Endothelial cell of umbilical vein (primary cell): ENCODE measurements at regions not wholly inside any gene's neighbourhood (a gene's known extent, or its start where the extent isn't known, plus 50 kb on each side); places are given as distances from the start of the nearest gene placed in this dataset.

Source experiments
- BruUV-seq: library from RNA; stranded (reverse); fragments of 400-500 nt; replicated peaks from 2 replicates; lab custom pipeline; 2021; lab: Mats Ljungman, UMichigan
- CTCF ChIA-PET: fragments of 300-600, 350-600 bp; sonication (Branson Sonifier 250); formaldehyde crosslinking; loops from one replicate; lab custom pipeline; 2021; ENCODE audit warnings: antibody characterized with exemption, inconsistent platforms; lab: Charles Lee
- POLR2A ChIA-PET: fragments of 300-600, 350-600 bp; sonication (Branson Sonifier 250); formaldehyde crosslinking; loops from one replicate; lab custom pipeline; 2021; ENCODE audit warnings: antibody characterized with exemption, inconsistent platforms; lab: Charles Lee
- DNase-seq: peaks from one replicate; pipeline ENCODE4 v3.0.0-alpha.2; 2011; ENCODE audit warnings: low read depth, low spot score
- FAIRE-seq: peaks from 2 replicates; lab custom pipeline; 2011; peaks lifted over from hg19 to GRCh38; lab: Jason Lieb, UNC
- H2AFZ ChIP-seq: 2 replicates; pipeline ENCODE4 v1.6.0; 2012; ENCODE audit warnings: low read depth, low read length, control low read depth, inconsistent platforms
- H3K27ac ChIP-seq: 2 replicates; pipeline ENCODE4 v1.5.1; 2011; ENCODE audit warnings: low read depth, mild to moderate bottlenecking, control low read depth, low read length, moderate library complexity; ENCODE audit not compliant: insufficient read depth
- H3K27me3 ChIP-seq, 2 experiments: 2 replicates each; pipeline versions ENCODE4 v1.6.0 to v1.6.1; 2011; ENCODE audit warnings: low read length in 2 of 2, mixed read lengths in 1 of 2; ENCODE audit not compliant: control insufficient read depth in 2 of 2, insufficient read depth in 2 of 2
- H3K36me3 ChIP-seq, 2 experiments: 2 replicates in 1 of 2; 3 replicates in 1 of 2; pipeline ENCODE4 v1.5.1; 2011; ENCODE audit warnings: low read length in 2 of 2, mild to moderate bottlenecking in 1 of 2, moderate library complexity in 1 of 2; ENCODE audit not compliant: control insufficient read depth in 2 of 2, insufficient read depth in 2 of 2; ENCODE audit errors: extremely low read depth in 1 of 2
- H3K4me1 ChIP-seq: 3 replicates; pipeline ENCODE4 v1.5.1; 2011; ENCODE audit warnings: mild to moderate bottlenecking, low read length; ENCODE audit not compliant: control insufficient read depth, insufficient read depth; ENCODE audit errors: extremely low read depth
- H3K4me2 ChIP-seq: 2 replicates; pipeline ENCODE4 v1.6.1; 2011; ENCODE audit warnings: low read length, control low read depth, mixed read lengths; ENCODE audit not compliant: insufficient read depth
- H3K4me3 ChIP-seq, 3 experiments: fragments of 200-600 bp in 1 of 3; sonication (generic), shearing (Covaris generic) in 1 of 3; replicated peaks in 1 of 3; 2 replicates each; pipeline ENCODE4 v1.5.1; 2011 to 2016; ENCODE audit warnings: control low read depth in 3 of 3, low read length in 3 of 3, mild to moderate bottlenecking in 2 of 3, inconsistent platforms in 1 of 3, low read depth in 1 of 3, moderate library complexity in 1 of 3; ENCODE audit not compliant: insufficient read depth in 1 of 3
- H3K79me2 ChIP-seq: 2 replicates; pipeline ENCODE4 v1.6.0; 2012; ENCODE audit warnings: low read length, inconsistent platforms; ENCODE audit not compliant: control insufficient read depth, insufficient read depth
- H3K9ac ChIP-seq: replicated peaks from 2 replicates; pipeline ENCODE3; 2011; ENCODE audit warnings: low read length, control low read depth; ENCODE audit not compliant: insufficient read depth; ENCODE audit errors: extremely low read depth
- H3K9me1 ChIP-seq: replicated peaks from 3 replicates; pipeline ENCODE4 v1.6.0; 2011; ENCODE audit warnings: mild to moderate bottlenecking, low read length; ENCODE audit not compliant: control insufficient read depth, insufficient read depth; ENCODE audit errors: extremely low read depth
- H3K9me3 ChIP-seq: replicated peaks from 2 replicates; pipeline ENCODE4 v1.5.1; 2012; ENCODE audit warnings: low read length, inconsistent platforms; ENCODE audit not compliant: control insufficient read depth, insufficient read depth
- H4K20me1 ChIP-seq: replicated peaks from 2 replicates; pipeline ENCODE3; 2011; ENCODE audit warnings: mild to moderate bottlenecking, low read length; ENCODE audit not compliant: control insufficient read depth, insufficient read depth; ENCODE audit errors: extremely low read depth
- CTCF ChIP-seq, 2 donors: IDR thresholded peaks; 1 replicate in 1 of 2; 2 replicates in 1 of 2; pipeline ENCODE4 v1.5.1; 2011; ENCODE audit warnings: low read length in 2 of 2, mild to moderate bottlenecking in 2 of 2, moderate library complexity in 2 of 2, control low read depth in 1 of 2, inconsistent platforms in 1 of 2, low read depth in 1 of 2; ENCODE audit not compliant: insufficient read depth in 1 of 2; ENCODE audit errors: extremely low read depth in 1 of 2
- EZH2 ChIP-seq: IDR thresholded peaks from 2 replicates; pipeline ENCODE4 v1.6.1; 2012; ENCODE audit warnings: borderline replicate concordance, low read depth, mild to moderate bottlenecking, moderate library complexity, low read length, inconsistent platforms; ENCODE audit not compliant: severe bottlenecking
- FOS ChIP-seq: IDR thresholded peaks from 2 replicates; pipeline ENCODE4 v1.6.1; 2011; ENCODE audit warnings: mild to moderate bottlenecking, low read length, moderate library complexity, borderline replicate concordance; ENCODE audit not compliant: insufficient read depth
- GATA2 ChIP-seq: IDR thresholded peaks from 2 replicates; pipeline ENCODE4 v1.7.0; 2011; ENCODE audit warnings: low read depth, mild to moderate bottlenecking, moderate library complexity, mixed read lengths, low read length; ENCODE audit not compliant: insufficient read length, insufficient read depth
- JUN ChIP-seq: IDR thresholded peaks from 2 replicates; pipeline ENCODE4 v1.6.1; 2011; ENCODE audit warnings: borderline replicate concordance, low read depth; ENCODE audit not compliant: insufficient read length, insufficient read depth
- MAX ChIP-seq: IDR thresholded peaks from 2 replicates; pipeline ENCODE4 v1.6.1; 2011; ENCODE audit not compliant: insufficient read depth, insufficient read length
- MYC ChIP-seq: IDR thresholded peaks from one replicate; pipeline ENCODE4 v1.6.1; 2011; ENCODE audit warnings: mild to moderate bottlenecking, low read depth, low read length
- POLR2A ChIP-seq: IDR thresholded peaks from 2 replicates; pipeline ENCODE4 v1.6.1; 2012; ENCODE audit warnings: low read depth, mild to moderate bottlenecking, control low read depth, low read length
- POLR2AphosphoS5 ChIP-seq: IDR thresholded peaks from 2 replicates; pipeline ENCODE4 v1.6.1; 2012; ENCODE audit warnings: low read depth, mild to moderate bottlenecking, control low read depth, low read length, moderate library complexity; ENCODE audit not compliant: insufficient read depth
- dilution Hi-C: fragments of 300-500 bp; cut with MboI; formaldehyde crosslinking; loops from one replicate; pipeline ENCODE4 v1.15.0; 2019; ENCODE audit warnings: low sequenced_read_pairs; ENCODE audit not compliant: extremely low pct_ligation_motif_present
- intact Hi-C: fragments of 100-400 bp; cut with micrococcal nuclease; formaldehyde crosslinking; loops from one replicate; pipeline ENCODE4 v1.10.0; 2022

- POLR2A ChIA-PET = no interaction called here
- TF ChIP-seq FOS (no peak), CTCF (IDR thresholded peaks at IDR 0.05; ENCODE audit: extremely low read depth in 1 of 2, insufficient read depth in 1 of 2, low read depth in 1 of 2, low read length in 2 of 2) (no peak), POLR2AphosphoS5 (no peak), EZH2 (no peak), MAX (no peak), GATA2 (no peak), MYC (no peak), JUN (no peak), POLR2A (no peak)
These were observed 129.5 kb downstream of the MSTN start for GRCh38 chr2:189933041-189933440.

More at GRCh38 chr2:189933041-189933440, 129.5 kb downstream of the MSTN start:
- Histone ChIP-seq H3K9me1 (no peaks in the 10 kb centered on the region), H3K79me2 (no peaks in the 10 kb centered on the region), H3K4me3 (no peak overlapping the region), H3K36me3 (no peaks in the 10 kb centered on the region), H4K20me1 (no peaks in the 10 kb centered on the region), H2AFZ (no peak overlapping the region), H3K27me3 (no peaks in the 10 kb centered on the region), H3K9ac (no peak overlapping the region), H3K9me3 (no peaks in the 10 kb centered on the region), H3K4me2 (no peak overlapping the region), H3K4me1 (no peaks in the 10 kb centered on the region), H3K27ac (no peak overlapping the region)
- dilution Hi-C loops = no loop called here
- DNase-seq = no peak
- no peak for FAIRE-seq
- no TSS peak for BruUV-seq
- CTCF ChIA-PET = no interaction called here
- intact Hi-C loops = no loop called here
